ENCODE measurements at regions not wholly inside any gene's neighbourhood (a gene's known extent, or its start where the extent isn't known, plus 50 kb on each side); places are given as distances from the start of the nearest gene placed in this dataset.

DNA sequence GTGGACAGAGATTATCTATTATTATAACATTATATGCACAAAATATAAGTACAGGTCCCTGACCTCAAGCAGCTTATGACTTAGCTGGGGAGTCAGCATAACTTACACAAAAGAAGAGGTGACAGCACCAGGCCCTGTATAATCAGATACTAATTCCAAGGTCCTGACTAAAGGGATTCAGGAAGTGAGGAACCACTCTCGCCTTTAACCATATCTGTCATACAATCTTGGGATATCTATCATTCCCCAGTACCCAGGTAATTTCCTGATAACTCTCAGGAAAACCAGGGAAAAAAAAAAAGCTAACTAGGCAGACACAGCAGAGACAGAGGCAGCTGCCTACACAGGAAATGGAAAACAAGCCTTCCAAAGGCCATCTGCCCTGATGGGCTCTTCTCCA is 78.5 kb upstream of the CAMK1G start:
- TF ChIP-seq POLR2AphosphoS5 (IDR thresholded peaks at IDR 0.05; ENCODE audit: insufficient read depth in 1 of 2, low read depth in 1 of 2) (no peak), CTCF (IDR thresholded peaks at IDR 0.05) (no peak), POLR2A (IDR thresholded peaks at IDR 0.05) (no peak)
